ENCODE measurements at regions not wholly inside any gene's neighbourhood (a gene's known extent, or its start where the extent isn't known, plus 50 kb on each side); places are given as distances from the start of the nearest gene placed in this dataset.
"Not testable (repeated sequence)": the region's sequence is repeated elsewhere in the genome, so short reads cannot be mapped to it uniquely, and the experiment has no call there.

GRCh38 chr2:49306925-49307324 is 152.6 kb upstream of the FSHR start:
- no peak overlapping the region for H3K27ac ChIP-seq (ENCODE audit: insufficient read length, low read depth, low read length)
- no peak overlapping the region for H2BK20ac ChIP-seq (ENCODE audit: low read depth, low read length, poor library complexity, severe bottlenecking)
- no peak overlapping the region for H3K4me3 Mint-ChIP-seq
- no peaks in the 10 kb centered on the region for H4K20me1 ChIP-seq (ENCODE audit: control insufficient read depth, insufficient read depth, insufficient read length)
- H3K27me3 Mint-ChIP-seq (ENCODE audit: low read depth) = no peaks in the 10 kb centered on the region; the same call in 1 of the 2 replicates
- no peak overlapping the region for H2BK12ac ChIP-seq (ENCODE audit: insufficient read length, low read depth, low read length)
- no peaks in the 10 kb centered on the region for H3K23me2 ChIP-seq (ENCODE audit: insufficient read length, low read depth, low read length, poor library complexity, severe bottlenecking)
- H3K18ac ChIP-seq (ENCODE audit: insufficient read length, low read depth, low read length) = no peak overlapping the region
- H2AFZ ChIP-seq (ENCODE audit: low read length) = no peak overlapping the region
- no CpG with 5 or more reads among the region's 3 CpGs for WGBS (ENCODE audit: extremely low coverage, insufficient read length, low lambda C conversion rate)
- no peak overlapping the region for H3K4ac ChIP-seq (ENCODE audit: low read depth, low read length)
- H2BK5ac ChIP-seq (ENCODE audit: insufficient read length, low read length) = no peak overlapping the region
- H3K14ac ChIP-seq (ENCODE audit: insufficient read depth, low read length) = no peak overlapping the region
- no peak overlapping the region for H2BK120ac ChIP-seq (ENCODE audit: low read depth, low read length, poor library complexity, severe bottlenecking)
- no peak overlapping the region for H3K9ac ChIP-seq (ENCODE audit: extremely low read depth, insufficient read length, low read length)
- no peak overlapping the region for H3K4me2 ChIP-seq (ENCODE audit: insufficient read depth, insufficient read length, low read length)
- no peak overlapping the region for H4K91ac ChIP-seq (ENCODE audit: insufficient read length, low read depth, low read length)
- H2AK5ac ChIP-seq (ENCODE audit: insufficient read length, low read length) = no peak overlapping the region
- no peak for DNase-seq
- H3K23ac ChIP-seq (ENCODE audit: insufficient read length, low read depth, low read length) = no peak overlapping the region
- H3K4me1 Mint-ChIP-seq = no peaks in the 10 kb centered on the region
- no peaks in the 10 kb centered on the region for H3K4me1 ChIP-seq (ENCODE audit: insufficient read depth, low read length)
- H3K9me3 Mint-ChIP-seq = peaks cover 0 to 2% of the 10 kb centered on the region in 2 experiments; a peak in 1 of 5 replicates
- peaks cover 0 to 3% (median 0%) of the 10 kb centered on the region in 3 experiments; a peak in 2 of 7 replicates for H3K36me3 Mint-ChIP-seq (ENCODE audit: insufficient read depth in 1 of 3, low read depth in 3 of 3)
- H3K79me2 ChIP-seq (ENCODE audit: insufficient read depth, low read length) = no peaks in the 10 kb centered on the region
- TF ChIP-seq CTCF (conservative IDR thresholded peaks at IDR 0.05) = no peak
- no peak overlapping the region for H4K8ac ChIP-seq (replicated peaks; ENCODE audit: insufficient read length, low read depth, low read length)
- H3K79me1 ChIP-seq (ENCODE audit: insufficient read depth, low read depth, low read length, poor library complexity, severe bottlenecking) = no peaks in the 10 kb centered on the region
- H3T11ph ChIP-seq (ENCODE audit: low read length) = no peak overlapping the region
- H3K56ac ChIP-seq (ENCODE audit: insufficient read length, low read depth, low read length) = no peak overlapping the region
- no peak overlapping the region for H3K27ac Mint-ChIP-seq
- no peaks in the 10 kb centered on the region for H3K27me3 ChIP-seq (ENCODE audit: insufficient read depth, low read length)
- no peaks in the 10 kb centered on the region for H3K9me3 ChIP-seq (ENCODE audit: control insufficient read depth, low read depth, low read length)
- no peak overlapping the region for H4K5ac ChIP-seq (ENCODE audit: insufficient read length, low read depth, low read length)
- no peak overlapping the region for H2BK15ac ChIP-seq (ENCODE audit: low read depth, low read length)

- not testable (repeated sequence) for H3K23me2 ChIP-seq (ENCODE audit: insufficient read length, low read depth, low read length, poor library complexity, severe bottlenecking); H3K9me3 ChIP-seq (ENCODE audit: control insufficient read depth, low read depth, low read length); H2BK20ac ChIP-seq (ENCODE audit: low read depth, low read length, poor library complexity, severe bottlenecking); H2BK15ac ChIP-seq (ENCODE audit: low read depth, low read length); H3K27me3 Mint-ChIP-seq (ENCODE audit: low read depth); H3K18ac ChIP-seq (ENCODE audit: insufficient read length, low read depth, low read length); H3K27ac ChIP-seq (ENCODE audit: insufficient read length, low read depth, low read length); H2BK12ac ChIP-seq (ENCODE audit: insufficient read length, low read depth, low read length); H3K4me3 Mint-ChIP-seq; H3K4me1 ChIP-seq (ENCODE audit: insufficient read depth, low read length); H3K4ac ChIP-seq (ENCODE audit: low read depth, low read length); H3K36me3 Mint-ChIP-seq (ENCODE audit: insufficient read depth in 1 of 3, low read depth in 3 of 3); H2BK5ac ChIP-seq (ENCODE audit: insufficient read length, low read length); H3K4me1 Mint-ChIP-seq; H3K79me2 ChIP-seq (ENCODE audit: insufficient read depth, low read length); H3K9me3 Mint-ChIP-seq; H3T11ph ChIP-seq (ENCODE audit: low read length); DNase-seq; H4K20me1 ChIP-seq (ENCODE audit: control insufficient read depth, insufficient read depth, insufficient read length); H4K8ac ChIP-seq (replicated peaks; ENCODE audit: insufficient read length, low read depth, low read length); H3K79me1 ChIP-seq (ENCODE audit: insufficient read depth, low read depth, low read length, poor library complexity, severe bottlenecking); H3K56ac ChIP-seq (ENCODE audit: insufficient read length, low read depth, low read length); H3K27ac Mint-ChIP-seq; H3K14ac ChIP-seq (ENCODE audit: insufficient read depth, low read length); H4K91ac ChIP-seq (ENCODE audit: insufficient read length, low read depth, low read length); H2BK120ac ChIP-seq (ENCODE audit: low read depth, low read length, poor library complexity, severe bottlenecking); H3K9ac ChIP-seq (ENCODE audit: extremely low read depth, insufficient read length, low read length); H2AK5ac ChIP-seq (ENCODE audit: insufficient read length, low read length); H3K4me2 ChIP-seq (ENCODE audit: insufficient read depth, insufficient read length, low read length); H4K5ac ChIP-seq (ENCODE audit: insufficient read length, low read depth, low read length); H3K27me3 ChIP-seq (ENCODE audit: insufficient read depth, low read length); H2AFZ ChIP-seq (ENCODE audit: low read length); H3K23ac ChIP-seq (ENCODE audit: insufficient read length, low read depth, low read length)
- WGBS (ENCODE audit: extremely low coverage, insufficient read length, low lambda C conversion rate) = no CpG with 5 or more reads among the region's 5 CpGs
Observed at GRCh38 chr2:49298693-49299092, 144.4 kb upstream of the FSHR start.
